BE2C (cell line): ENCODE measurements at regions not wholly inside any gene's neighbourhood (a gene's known extent, or its start where the extent isn't known, plus 50 kb on each side); places are given as distances from the start of the nearest gene placed in this dataset.

Source experiments
- DNase-seq: peaks from one replicate; pipeline ENCODE4 v3.0.0-alpha.2; 2020
- H3K27me3 ChIP-seq: fragments of 250-450 bp; sonication (Bioruptor Pico); 2 replicates; pipeline ENCODE4 v1.5.1; 2020; ENCODE audit warnings: mild to moderate bottlenecking
- H3K36me3 ChIP-seq: fragments of 250-450 bp; sonication (Bioruptor Pico); 2 replicates; pipeline ENCODE4 v1.5.1; 2020; ENCODE audit warnings: mild to moderate bottlenecking
- H3K4me1 ChIP-seq: fragments of 250-450 bp; sonication (Bioruptor Pico); 2 replicates; pipeline ENCODE4 v1.5.1; 2020
- H3K4me3 ChIP-seq: 2 replicates; pipeline ENCODE4 v1.5.1; 2011; ENCODE audit warnings: low read depth, low read length
- H3K9me3 ChIP-seq: fragments of 250-450 bp; sonication (Bioruptor Pico); 2 replicates; pipeline ENCODE4 v1.5.1; 2020
- CTCF ChIP-seq: IDR thresholded peaks from 2 replicates; pipeline ENCODE4 v1.5.1; 2012; ENCODE audit warnings: mild to moderate bottlenecking, low read depth, low read length

DNA sequence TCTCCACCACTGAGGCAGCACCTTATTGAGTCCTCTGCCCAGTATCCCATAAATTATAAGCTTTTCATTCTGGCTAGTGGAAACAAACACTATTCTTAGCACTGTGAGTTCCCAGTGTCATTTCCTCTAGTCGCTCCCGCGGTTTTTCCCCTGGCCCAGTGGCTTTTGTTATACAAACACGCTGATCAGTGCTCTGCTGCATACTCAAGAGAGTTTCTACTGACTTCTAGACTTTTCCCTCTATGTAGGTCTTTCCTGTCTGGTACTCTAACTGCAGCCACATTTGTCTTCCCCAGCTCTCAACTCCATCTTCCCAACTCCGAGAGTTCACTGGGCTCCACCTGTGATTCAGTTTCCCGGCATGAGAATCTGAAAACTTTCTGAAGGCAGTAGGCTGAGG lies 556.6 kb upstream of the SALL1 start:
- Histone ChIP-seq H3K4me1 (no peaks in the 10 kb centered on the region), H3K4me3 (no peak overlapping the region), H3K9me3 (no peaks in the 10 kb centered on the region), H3K36me3 (no peaks in the 10 kb centered on the region), H3K27me3 (no peaks in the 10 kb centered on the region)
- DNase-seq, result no peak
- TF ChIP-seq CTCF, result no peak

GRCh38 chr16:51705142-51705541 lies 554.1 kb upstream of the SALL1 start:
- TF ChIP-seq CTCF, result no peak
- no peaks in the 10 kb centered on the region for H3K36me3 ChIP-seq

GRCh38 chr16:51701025-51701424 lies 550.0 kb upstream of the SALL1 start:
- H3K4me1 ChIP-seq, result no peaks in the 10 kb centered on the region
- no peaks in the 10 kb centered on the region for H3K36me3 ChIP-seq
- no peak overlapping the region for H3K4me3 ChIP-seq
- no peaks in the 10 kb centered on the region for H3K27me3 ChIP-seq
- DNase-seq, result no peak
- TF ChIP-seq CTCF, result no peak
- H3K9me3 ChIP-seq, result no peaks in the 10 kb centered on the region

More at GRCh38 chr16:51705142-51705541, 554.1 kb upstream of the SALL1 start:
- DNase-seq, result no peak
- Histone ChIP-seq H3K27me3 (no peaks in the 10 kb centered on the region), H3K4me3 (no peak overlapping the region), H3K9me3 (no peaks in the 10 kb centered on the region), H3K4me1 (no peaks in the 10 kb centered on the region)

- H3K27me3 ChIP-seq, result no peaks in the 10 kb centered on the region
- no peaks in the 10 kb centered on the region for H3K4me1 ChIP-seq
- no peak for TF ChIP-seq CTCF
- no peak overlapping the region for H3K4me3 ChIP-seq
- DNase-seq, result no peak
- no peaks in the 10 kb centered on the region for H3K36me3 ChIP-seq
- no peaks in the 10 kb centered on the region for H3K9me3 ChIP-seq
These were observed 548.8 kb upstream of the SALL1 start for GRCh38 chr16:51699686-51700396.

GRCh38 chr16:51698647-51699046 lies 547.6 kb upstream of the SALL1 start:
- TF ChIP-seq CTCF, result no peak
- no peaks in the 10 kb centered on the region for H3K27me3 ChIP-seq
- no peaks in the 10 kb centered on the region for H3K4me1 ChIP-seq
- H3K9me3 ChIP-seq, result no peaks in the 10 kb centered on the region
- H3K4me3 ChIP-seq, result no peak overlapping the region
- H3K36me3 ChIP-seq, result no peaks in the 10 kb centered on the region
- DNase-seq, result no peak

- H3K9me3 ChIP-seq, result no peaks in the 10 kb centered on the region
- DNase-seq, result no peak
- H3K27me3 ChIP-seq, result no peaks in the 10 kb centered on the region
- H3K4me1 ChIP-seq, result no peaks in the 10 kb centered on the region
- TF ChIP-seq CTCF, result no peak
- H3K4me3 ChIP-seq, result no peak overlapping the region
- no peaks in the 10 kb centered on the region for H3K36me3 ChIP-seq
These were observed 546.4 kb upstream of the SALL1 start for GRCh38 chr16:51697454-51697853.
